ENCODE measurements at regions not wholly inside any gene's neighbourhood (a gene's known extent, or its start where the extent isn't known, plus 50 kb on each side); places are given as distances from the start of the nearest gene placed in this dataset.
"Not testable (repeated sequence)": the region's sequence is repeated elsewhere in the genome, so short reads cannot be mapped to it uniquely, and the experiment has no call there.

GRCh38 chr3:104190681-104191080 is 1176.0 kb upstream of the ALCAM start:
- no peak for DNase-seq (ENCODE audit: low spot score)
- TF ChIP-seq CTCF (conservative IDR thresholded peaks at IDR 0.05; ENCODE audit: low read depth), result no peak
- ChIA-PET POLR2A (ENCODE audit: low non-redundant PET) (no interaction called here), CTCF (interaction anchor here (0.6 kb wide), 1 partner anchor 48 kb away, joined by 3 read pairs; no protein-coding TSS in a partner anchor)
- H3K27ac ChIP-seq, result no peak overlapping the region

- no peak for DNase-seq (ENCODE audit: low spot score)
- ChIA-PET POLR2A (ENCODE audit: low non-redundant PET) (no interaction called here), CTCF (interaction anchor here (0.6 kb wide), 1 partner anchor 29 kb away, joined by 3 read pairs; no protein-coding TSS in a partner anchor)
- no peak for TF ChIP-seq CTCF (conservative IDR thresholded peaks at IDR 0.05; ENCODE audit: low read depth)
- no peak overlapping the region for H3K27ac ChIP-seq
Observed at GRCh38 chr3:104198131-104198530, 1168.6 kb upstream of the ALCAM start.

- no peak overlapping the region for H3K27ac ChIP-seq
- no peak for DNase-seq (ENCODE audit: low spot score)
- TF ChIP-seq CTCF (conservative IDR thresholded peaks at IDR 0.05; ENCODE audit: low read depth), result no peak
- POLR2A ChIA-PET (ENCODE audit: low non-redundant PET), result no interaction called here
- CTCF ChIA-PET, result no interaction called here
Observed at GRCh38 chr3:104206925-104207324, 1159.8 kb upstream of the ALCAM start.

- ChIA-PET POLR2A (ENCODE audit: low non-redundant PET) (no interaction called here), CTCF (no interaction called here)
- no peak for TF ChIP-seq CTCF (conservative IDR thresholded peaks at IDR 0.05; ENCODE audit: low read depth)
- DNase-seq (ENCODE audit: low spot score), result no peak
- no peak overlapping the region for H3K27ac ChIP-seq
Observed at GRCh38 chr3:104214277-104214676, 1152.4 kb upstream of the ALCAM start.

- DNase-seq (ENCODE audit: low spot score), result no peak
- ChIA-PET POLR2A (ENCODE audit: low non-redundant PET) (no interaction called here), CTCF (no interaction called here)
- TF ChIP-seq CTCF (conservative IDR thresholded peaks at IDR 0.05; ENCODE audit: low read depth), result no peak
- H3K27ac ChIP-seq, result no peak overlapping the region
Observed at GRCh38 chr3:104214937-104215336, 1151.8 kb upstream of the ALCAM start.

- CTCF ChIA-PET; POLR2A ChIA-PET (ENCODE audit: low non-redundant PET); H3K27ac ChIP-seq; DNase-seq (ENCODE audit: low spot score): not testable (repeated sequence)
Observed at GRCh38 chr3:104219046-104219445, 1147.7 kb upstream of the ALCAM start.

GRCh38 chr3:104234442-104235194 is 1132.1 kb upstream of the ALCAM start:
- ChIA-PET POLR2A (ENCODE audit: low non-redundant PET) (no interaction called here), CTCF (no interaction called here)
- no peak overlapping the region for H3K27ac ChIP-seq
- TF ChIP-seq CTCF (conservative IDR thresholded peaks at IDR 0.05; ENCODE audit: low read depth), result no peak
- no peak for DNase-seq (ENCODE audit: low spot score)
